WTC11 (cell line): ENCODE measurements at regions not wholly inside any gene's neighbourhood (a gene's known extent, or its start where the extent isn't known, plus 50 kb on each side); places are given as distances from the start of the nearest gene placed in this dataset.

Source experiments
- ATAC-seq: fragments of 200-7000 bp; cut with Tn5 transposase; 2 replicates; pipeline ENCODE4 v1.10.0; 2021; ENCODE audit warnings: mild to moderate bottlenecking, moderate library complexity
- CTCF ChIA-PET: fragments of 300-600 bp; sonication (Branson Sonifier 250); formaldehyde crosslinking; loops from one replicate; lab custom pipeline; 2021; ENCODE audit warnings: antibody characterized with exemption; lab: Charles Lee
- POLR2A ChIA-PET: fragments of 350-600 bp; sonication (Branson Sonifier 250); formaldehyde crosslinking; loops from one replicate; lab custom pipeline; 2021; ENCODE audit warnings: antibody characterized with exemption; lab: Charles Lee
- DNase-seq: peaks from one replicate; pipeline ENCODE4 v3.0.0; 2021; ENCODE audit warnings: low spot score
- H3K27ac Mint-ChIP-seq: 2 replicates; pipeline ENCODE4 v1.8.0; 2021; ENCODE audit warnings: mixed read lengths
- H3K27me3 Mint-ChIP-seq: 2 replicates; pipeline ENCODE4 v1.8.0; 2021; ENCODE audit warnings: low read depth, mild to moderate bottlenecking, moderate library complexity, mixed read lengths
- H3K36me3 Mint-ChIP-seq: 2 replicates; pipeline ENCODE4 v1.8.0; 2021; ENCODE audit warnings: mixed read lengths
- H3K4me1 Mint-ChIP-seq: 2 replicates; pipeline ENCODE4 v1.8.0; 2022; ENCODE audit warnings: mixed read lengths
- H3K4me3 Mint-ChIP-seq: 2 replicates; pipeline ENCODE4 v1.8.0; 2021; ENCODE audit warnings: mild to moderate bottlenecking, moderate library complexity, mixed read lengths
- H3K9me3 Mint-ChIP-seq: 2 replicates; pipeline ENCODE4 v1.8.0; 2021; ENCODE audit warnings: mixed read lengths
- AFF4 ChIP-seq: sonication (generic); formaldehyde crosslinking; IDR thresholded peaks from 2 replicates; pipeline ENCODE4 v1.8.1; 2023; ENCODE audit warnings: mild to moderate bottlenecking, missing genetic modification reagents, borderline replicate concordance
- CBFB ChIP-seq: sonication (generic); formaldehyde crosslinking; IDR thresholded peaks from 2 replicates; pipeline ENCODE4 v1.8.1; 2022; ENCODE audit warnings: mild to moderate bottlenecking, low read depth, missing genetic modification reagents
- E2F4 ChIP-seq: sonication (generic); formaldehyde crosslinking; IDR thresholded peaks from 2 replicates; pipeline ENCODE4 v1.8.1; 2022; ENCODE audit warnings: low read depth, mild to moderate bottlenecking, moderate library complexity, missing genetic modification reagents, borderline replicate concordance
- E2F5 ChIP-seq: sonication (generic); formaldehyde crosslinking; IDR thresholded peaks from 2 replicates; pipeline ENCODE4 v1.8.1; 2022; ENCODE audit warnings: mild to moderate bottlenecking, moderate library complexity, missing genetic modification reagents
- ESRRA ChIP-seq: sonication (generic); formaldehyde crosslinking; IDR thresholded peaks from 2 replicates; pipeline ENCODE4 v1.8.1; 2022; ENCODE audit warnings: mild to moderate bottlenecking, missing genetic modification reagents, borderline replicate concordance
- FOXP1 ChIP-seq: sonication (generic); formaldehyde crosslinking; IDR thresholded peaks from 2 replicates; pipeline ENCODE4 v1.8.0; 2022; ENCODE audit warnings: missing genetic modification reagents, mild to moderate bottlenecking, moderate library complexity, borderline replicate concordance
- JUN ChIP-seq: sonication (generic); formaldehyde crosslinking; IDR thresholded peaks from 2 replicates; pipeline ENCODE4 v1.8.0; 2023; ENCODE audit warnings: mild to moderate bottlenecking, missing genetic modification reagents
- KAT7 ChIP-seq: sonication (generic); formaldehyde crosslinking; IDR thresholded peaks from 2 replicates; pipeline ENCODE4 v1.8.1; 2023; ENCODE audit warnings: missing genetic modification reagents, mild to moderate bottlenecking, borderline replicate concordance
- MXD4 ChIP-seq: fragments of 250-450 bp; sonication (Bioruptor Pico); IDR thresholded peaks from 2 replicates; pipeline ENCODE4 v1.8.0; 2021; ENCODE audit warnings: mild to moderate bottlenecking, moderate library complexity, borderline replicate concordance
- TEAD1 ChIP-seq: sonication (generic); formaldehyde crosslinking; IDR thresholded peaks from 2 replicates; pipeline ENCODE4 v1.8.0; 2022; ENCODE audit warnings: mild to moderate bottlenecking, missing genetic modification reagents
- TEAD4 ChIP-seq: sonication (generic); formaldehyde crosslinking; IDR thresholded peaks from 2 replicates; pipeline ENCODE4 v1.8.0; 2022; ENCODE audit warnings: mild to moderate bottlenecking, missing genetic modification reagents
- USF1 ChIP-seq: sonication (generic); formaldehyde crosslinking; IDR thresholded peaks from 2 replicates; pipeline ENCODE4 v1.8.0; 2022; ENCODE audit warnings: mild to moderate bottlenecking, missing genetic modification reagents
- ZMAT4 ChIP-seq: fragments of 250-450 bp; sonication (Bioruptor Pico); IDR thresholded peaks from 2 replicates; pipeline ENCODE4 v1.9.0; 2021; ENCODE audit warnings: mild to moderate bottlenecking
- ZNF317 ChIP-seq: sonication (generic); formaldehyde crosslinking; IDR thresholded peaks from 2 replicates; pipeline ENCODE4 v1.8.1; 2023; ENCODE audit warnings: low read depth, mild to moderate bottlenecking, moderate library complexity, missing genetic modification reagents, borderline replicate concordance
- ZNF425 ChIP-seq: fragments of 250-450 bp; sonication (Bioruptor Pico); conservative IDR thresholded peaks from 2 replicates; pipeline ENCODE4 v1.9.0; 2021; ENCODE audit warnings: mild to moderate bottlenecking
- ZNF671 ChIP-seq: fragments of 250-450 bp; sonication (Bioruptor Pico); IDR thresholded peaks from 2 replicates; pipeline ENCODE4 v1.8.0; 2021; ENCODE audit warnings: mild to moderate bottlenecking
- TF ChIP-seq, protein P1 (sequence below): fragments of 250-450 bp; sonication (Bioruptor Pico); IDR thresholded peaks from 2 replicates; pipeline ENCODE4 v1.8.0; 2021; ENCODE audit warnings: mild to moderate bottlenecking
- TF ChIP-seq, protein P2 (sequence below): fragments of 250-450 bp; sonication (Bioruptor Pico); IDR thresholded peaks from 2 replicates; pipeline ENCODE4 v1.9.0; 2021; ENCODE audit warnings: mild to moderate bottlenecking

DNA sequence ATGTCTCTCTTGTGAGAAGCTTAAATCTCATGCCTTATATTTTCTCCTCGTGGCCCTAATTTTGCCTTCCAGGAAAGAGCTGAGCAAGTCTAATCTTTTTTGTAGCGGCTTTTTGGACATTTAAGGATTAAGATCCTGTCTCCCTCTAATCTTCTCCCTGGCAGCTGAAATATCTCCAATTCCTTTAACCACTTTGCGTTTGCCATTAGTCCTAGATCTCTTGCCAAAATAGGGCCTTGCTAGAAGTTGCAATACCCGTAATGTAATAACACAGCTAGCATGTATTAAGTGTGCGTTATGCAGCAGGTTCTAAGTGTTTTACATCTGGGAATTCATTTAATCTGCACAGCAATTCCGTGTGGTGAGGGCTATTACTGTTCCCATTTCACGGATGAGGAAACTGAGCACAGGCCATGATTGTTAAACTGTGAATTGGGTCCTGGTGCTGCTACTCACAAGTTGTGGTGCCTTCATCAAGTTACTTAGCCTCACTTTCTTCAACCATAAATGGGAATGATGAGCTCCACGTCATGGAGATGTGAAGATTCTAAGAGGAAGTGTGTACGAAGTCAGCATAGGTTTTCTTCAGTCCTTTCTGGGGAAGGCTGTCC lies 198.9 kb upstream of the ASIC2 start (continued):
- TF ChIP-seq E2F4 = no peak
- no peak for TF ChIP-seq USF1 (CRISPR knock-in tag)
- no peak for TF ChIP-seq ZMAT4 (CRISPR knock-in tag)
- TF ChIP-seq ZNF425 (CRISPR knock-in tag) = no peak
- no peak for TF ChIP-seq TEAD4
- TF ChIP-seq, protein P1, sequence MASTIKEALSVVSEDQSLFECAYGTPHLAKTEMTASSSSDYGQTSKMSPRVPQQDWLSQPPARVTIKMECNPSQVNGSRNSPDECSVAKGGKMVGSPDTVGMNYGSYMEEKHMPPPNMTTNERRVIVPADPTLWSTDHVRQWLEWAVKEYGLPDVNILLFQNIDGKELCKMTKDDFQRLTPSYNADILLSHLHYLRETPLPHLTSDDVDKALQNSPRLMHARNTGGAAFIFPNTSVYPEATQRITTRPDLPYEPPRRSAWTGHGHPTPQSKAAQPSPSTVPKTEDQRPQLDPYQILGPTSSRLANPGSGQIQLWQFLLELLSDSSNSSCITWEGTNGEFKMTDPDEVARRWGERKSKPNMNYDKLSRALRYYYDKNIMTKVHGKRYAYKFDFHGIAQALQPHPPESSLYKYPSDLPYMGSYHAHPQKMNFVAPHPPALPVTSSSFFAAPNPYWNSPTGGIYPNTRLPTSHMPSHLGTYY = no peak
- TF ChIP-seq TEAD1 (CRISPR knock-in tag) = no peak
- TF ChIP-seq E2F5 = no peak
- no peak for TF ChIP-seq FOXP1 (CRISPR knock-in tag)
- TF ChIP-seq ZNF671 = no peak
- no peak for TF ChIP-seq ESRRA

- ChIA-PET CTCF (no interaction called here), POLR2A (no interaction called here)
- no peaks in the 10 kb centered on the region for H3K9me3 Mint-ChIP-seq
- no peak for ATAC-seq
- H3K4me1 Mint-ChIP-seq = no peaks in the 10 kb centered on the region
- no peaks in the 10 kb centered on the region for H3K36me3 Mint-ChIP-seq
- DNase-seq = no peak
- TF ChIP-seq CBFB (CRISPR knock-in tag) = no peak
- no peak for TF ChIP-seq E2F4
- TF ChIP-seq KAT7 (CRISPR knock-in tag) = no peak
- no peak for TF ChIP-seq JUN (CRISPR knock-in tag)
- TF ChIP-seq, protein P2, sequence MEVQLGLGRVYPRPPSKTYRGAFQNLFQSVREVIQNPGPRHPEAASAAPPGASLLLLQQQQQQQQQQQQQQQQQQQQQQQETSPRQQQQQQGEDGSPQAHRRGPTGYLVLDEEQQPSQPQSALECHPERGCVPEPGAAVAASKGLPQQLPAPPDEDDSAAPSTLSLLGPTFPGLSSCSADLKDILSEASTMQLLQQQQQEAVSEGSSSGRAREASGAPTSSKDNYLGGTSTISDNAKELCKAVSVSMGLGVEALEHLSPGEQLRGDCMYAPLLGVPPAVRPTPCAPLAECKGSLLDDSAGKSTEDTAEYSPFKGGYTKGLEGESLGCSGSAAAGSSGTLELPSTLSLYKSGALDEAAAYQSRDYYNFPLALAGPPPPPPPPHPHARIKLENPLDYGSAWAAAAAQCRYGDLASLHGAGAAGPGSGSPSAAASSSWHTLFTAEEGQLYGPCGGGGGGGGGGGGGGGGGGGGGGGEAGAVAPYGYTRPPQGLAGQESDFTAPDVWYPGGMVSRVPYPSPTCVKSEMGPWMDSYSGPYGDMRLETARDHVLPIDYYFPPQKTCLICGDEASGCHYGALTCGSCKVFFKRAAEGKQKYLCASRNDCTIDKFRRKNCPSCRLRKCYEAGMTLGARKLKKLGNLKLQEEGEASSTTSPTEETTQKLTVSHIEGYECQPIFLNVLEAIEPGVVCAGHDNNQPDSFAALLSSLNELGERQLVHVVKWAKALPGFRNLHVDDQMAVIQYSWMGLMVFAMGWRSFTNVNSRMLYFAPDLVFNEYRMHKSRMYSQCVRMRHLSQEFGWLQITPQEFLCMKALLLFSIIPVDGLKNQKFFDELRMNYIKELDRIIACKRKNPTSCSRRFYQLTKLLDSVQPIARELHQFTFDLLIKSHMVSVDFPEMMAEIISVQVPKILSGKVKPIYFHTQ (CRISPR knock-in tag) = no peak
- TF ChIP-seq ZNF317 (CRISPR knock-in tag) = no peak
- no peak for TF ChIP-seq AFF4 (CRISPR knock-in tag)
- TF ChIP-seq MXD4 (CRISPR knock-in tag) = no peak
- no peaks in the 10 kb centered on the region for H3K27me3 Mint-ChIP-seq
- H3K27ac Mint-ChIP-seq = no peak overlapping the region
- H3K4me3 Mint-ChIP-seq = no peak overlapping the region
These were observed 199.7 kb upstream of the ASIC2 start for GRCh38 chr17:33492731-33493265.
